ENCODE measurements at regions not wholly inside any gene's neighbourhood (a gene's known extent, or its start where the extent isn't known, plus 50 kb on each side); places are given as distances from the start of the nearest gene placed in this dataset.

- intact Hi-C loops (cut with DNase I) = no loop called here
- DNase-seq = peak in 1 of 10 donors; percentile 54
Measured at GRCh38 chr1:5670590-5671350, 321.5 kb downstream of the NPHP4 start.

- intact Hi-C loops (cut with DNase I) = no loop called here
- peak in 6 of 10 donors; percentile 28 to 92 (median 60) for DNase-seq
Measured at GRCh38 chr1:5667513-5668325, 324.5 kb downstream of the NPHP4 start.

- intact Hi-C loops (cut with DNase I) = no loop called here
- peak in 2 of 10 donors; percentile 17 to 69 for DNase-seq
Measured at GRCh38 chr1:5664906-5665875, 327.0 kb downstream of the NPHP4 start.

- peak in 2 of 10 donors; percentile 46 to 70 for DNase-seq
- intact Hi-C loops (cut with DNase I) = no loop called here
Measured at GRCh38 chr1:5664081-5664768, 328.0 kb downstream of the NPHP4 start.

DNA sequence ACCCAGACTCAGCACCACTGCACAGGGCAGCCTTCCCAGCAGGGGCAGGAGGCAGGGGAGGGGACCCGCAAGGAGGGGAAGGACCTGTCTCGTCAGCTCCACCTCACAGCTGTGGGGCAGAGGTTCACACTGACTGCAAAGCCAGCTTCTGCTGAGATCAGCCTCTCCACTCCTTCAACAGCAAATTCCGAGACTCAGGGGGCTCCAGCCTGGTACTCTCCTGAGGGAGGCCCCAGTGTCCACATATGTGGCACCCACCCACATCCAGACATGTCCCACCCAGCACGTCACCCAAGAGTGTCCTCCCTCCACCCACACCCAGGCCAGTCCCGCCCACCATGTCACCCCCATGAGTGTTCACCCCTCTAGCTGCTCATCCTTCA is 329.5 kb downstream of the NPHP4 start:
- intact Hi-C loops (cut with DNase I) = no loop called here
- peak in 2 of 10 donors; percentile 50 to 70 for DNase-seq

GRCh38 chr1:5662086-5662743 is 330.0 kb downstream of the NPHP4 start:
- intact Hi-C loops (cut with DNase I) = no loop called here
- DNase-seq = peak in 1 of 10 donors; percentile 63

GRCh38 chr1:5661196-5662085 is 330.8 kb downstream of the NPHP4 start:
- intact Hi-C loops (cut with DNase I) = no loop called here
- DNase-seq = peak in 2 of 10 donors; percentile 78 to 80

GRCh38 chr1:5660141-5660935 is 331.9 kb downstream of the NPHP4 start:
- intact Hi-C loops (cut with DNase I) = no loop called here
- peak in 1 of 10 donors; percentile 62 for DNase-seq

- intact Hi-C loops (cut with DNase I) = no loop called here
Measured at GRCh38 chr1:5659606-5660005, 332.6 kb downstream of the NPHP4 start.

GRCh38 chr1:5658340-5659316 is 333.6 kb downstream of the NPHP4 start:
- intact Hi-C loops (cut with DNase I) = no loop called here
- peak in 1 of 10 donors; percentile 49 for DNase-seq

More at GRCh38 chr1:5659606-5660005, 332.6 kb downstream of the NPHP4 start:
- peak in 1 of 10 donors; percentile 52 for DNase-seq

GRCh38 chr1:5651964-5652821 is 340.0 kb downstream of the NPHP4 start:
- DNase-seq = peak in 1 of 10 donors; percentile 84
- intact Hi-C loops (cut with DNase I) = no loop called here

- no peak for DNase-seq
Measured at GRCh38 chr1:5651473-5651872, 340.8 kb downstream of the NPHP4 start.

DNA sequence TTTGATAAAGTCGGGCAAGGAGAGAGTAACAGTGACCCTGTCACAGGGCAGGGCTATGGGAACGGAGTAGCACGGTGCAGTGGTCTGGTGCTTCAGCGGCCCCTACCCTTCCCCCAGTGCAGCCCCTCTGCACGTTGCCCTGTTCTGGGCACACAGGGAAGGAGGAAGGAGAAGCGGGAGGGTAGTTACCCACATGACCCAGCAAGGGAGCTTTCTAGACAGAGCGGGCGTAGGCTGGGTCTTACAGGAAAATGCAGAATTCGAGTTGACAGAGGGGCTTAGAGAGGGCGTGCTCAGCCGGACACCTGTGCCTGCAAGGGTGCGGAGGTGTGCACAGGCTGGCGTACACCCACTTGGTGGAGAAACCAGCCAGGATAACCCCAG is 341.2 kb downstream of the NPHP4 start:
- intact Hi-C loops (cut with DNase I) = no loop called here
- DNase-seq = no peak

More at GRCh38 chr1:5651473-5651872, 340.8 kb downstream of the NPHP4 start:
- intact Hi-C loops (cut with DNase I) = no loop called here

DNA sequence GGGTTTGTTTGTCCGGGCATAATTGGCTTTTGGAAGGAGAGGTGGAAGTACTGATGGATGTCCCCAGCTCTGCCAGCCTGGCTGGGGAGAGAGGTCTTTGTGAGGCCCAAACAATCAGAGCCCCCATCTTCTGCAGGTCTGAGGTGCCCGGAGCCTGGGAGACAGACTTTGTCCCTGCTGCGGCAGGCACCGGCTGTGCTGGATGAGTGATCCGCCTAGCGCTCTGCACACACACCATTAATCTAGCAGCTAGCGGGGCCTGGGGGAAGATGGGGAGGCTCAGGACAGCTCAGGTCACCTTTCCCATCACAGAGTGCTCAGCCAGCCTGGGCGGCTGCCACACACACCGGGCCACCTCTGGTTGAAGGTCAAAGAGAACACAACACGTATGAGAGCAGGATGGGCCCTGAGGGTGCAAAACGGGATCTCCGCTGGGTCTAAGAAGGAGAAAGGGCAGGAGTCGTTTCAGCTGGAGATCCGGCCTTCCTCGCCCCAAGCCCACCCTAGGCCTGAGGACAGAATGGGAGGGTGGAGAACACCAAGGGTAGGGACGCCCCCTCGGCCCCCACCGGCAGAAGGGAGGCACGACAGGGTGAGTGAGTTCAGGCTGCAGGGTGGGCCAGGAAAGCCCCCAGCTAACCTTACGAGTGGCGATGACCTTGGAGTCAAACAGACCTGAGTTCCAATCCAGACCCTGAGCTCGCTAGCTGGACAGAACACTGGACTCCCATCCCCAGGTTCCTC is 341.8 kb downstream of the NPHP4 start:
- peak in 2 of 10 donors; percentile 51 to 70 for DNase-seq
- intact Hi-C loops (cut with DNase I) = no loop called here

DNA sequence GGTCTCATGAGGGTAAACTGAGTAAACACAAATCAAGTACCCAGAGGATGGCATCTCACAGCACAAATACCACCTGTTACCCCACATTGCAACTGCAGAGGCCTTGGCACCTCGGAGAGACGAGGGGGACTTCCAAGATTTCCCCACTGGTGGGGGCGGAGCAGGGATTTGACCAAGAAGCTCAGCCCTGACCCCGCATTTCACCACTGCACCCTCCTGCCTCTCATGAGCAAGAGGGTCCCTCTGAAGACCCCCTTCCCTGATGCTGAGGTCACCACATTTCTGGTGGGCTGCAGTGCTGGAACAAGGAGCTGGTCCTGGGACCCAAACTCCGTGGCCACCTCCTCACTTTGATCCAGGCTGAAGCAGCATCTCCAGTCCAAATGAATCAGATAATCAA is 342.4 kb downstream of the NPHP4 start:
- intact Hi-C loops (cut with DNase I) = no loop called here
- DNase-seq = peak in 1 of 10 donors; percentile 39
